Omental fat pad (tissue), 3 donors: ENCODE measurements at regions not wholly inside any gene's neighbourhood (a gene's known extent, or its start where the extent isn't known, plus 50 kb on each side); places are given as distances from the start of the nearest gene placed in this dataset.

ENCODE experiments used
- ATAC-seq: fragments of 150-250 bp; one replicate; pipeline ENCODE4 v1.9.1; 2016; ENCODE audit warnings: mild to moderate bottlenecking, moderate library complexity; ENCODE audit not compliant: low FRiP score
- DNase-seq: peaks from one replicate; pipeline ENCODE4 v3.0.0-alpha.2; 2019; ENCODE audit warnings: low spot score
- CTCF ChIP-seq, 3 donors: fragments of 450-650 bp; IDR thresholded peaks; one replicate each; pipeline ENCODE4 v1.5.1; 2016 to 2017; ENCODE audit warnings: antibody characterized with exemption in 3 of 3, mild to moderate bottlenecking in 3 of 3, moderate library complexity in 2 of 3

GRCh38 chr21:23740463-23740862, 1866.8 kb downstream of the MRPL39 start:
- DNase-seq (no peak), ATAC-seq (no peak)
- TF ChIP-seq CTCF (IDR thresholded peaks at IDR 0.05) = no peak

GRCh38 chr21:23732776-23733175, 1874.5 kb downstream of the MRPL39 start:
- ATAC-seq = no peak
- TF ChIP-seq CTCF (IDR thresholded peaks at IDR 0.05) = no peak
- DNase-seq = no peak

- DNase-seq (no peak), ATAC-seq (no peak)
- no peak for TF ChIP-seq CTCF (IDR thresholded peaks at IDR 0.05)
These were observed 1878.0 kb downstream of the MRPL39 start for GRCh38 chr21:23729331-23729730.

GRCh38 chr21:23725576-23725975, 1881.7 kb downstream of the MRPL39 start:
- ATAC-seq (no peak), DNase-seq (no peak)
- no peak for TF ChIP-seq CTCF (IDR thresholded peaks at IDR 0.05)

- DNase-seq = no peak
- no peak for ATAC-seq
- TF ChIP-seq CTCF (IDR thresholded peaks at IDR 0.05) = no peak
These were observed 1888.6 kb downstream of the MRPL39 start for GRCh38 chr21:23718446-23719285.

GRCh38 chr21:23712166-23712565, 1895.1 kb downstream of the MRPL39 start:
- ATAC-seq (no peak), DNase-seq (no peak)
- no peak for TF ChIP-seq CTCF (IDR thresholded peaks at IDR 0.05)

GRCh38 chr21:23706431-23706830, 1900.8 kb downstream of the MRPL39 start:
- ATAC-seq (no peak), DNase-seq (no peak)
- TF ChIP-seq CTCF (IDR thresholded peaks at IDR 0.05) = no peak
